Panc1 (cell line): ENCODE measurements at regions not wholly inside any gene's neighbourhood (a gene's known extent, or its start where the extent isn't known, plus 50 kb on each side); places are given as distances from the start of the nearest gene placed in this dataset.

Experiments used
- POLR2AphosphoS5 ChIP-seq: IDR thresholded peaks from 2 replicates; pipeline ENCODE4 v1.6.1; 2012; ENCODE audit warnings: mild to moderate bottlenecking, low read depth, low read length, moderate library complexity
- TF ChIP-seq, protein P1 (sequence below): fragments of 450-650 bp; IDR thresholded peaks from 2 replicates; pipeline ENCODE4 v1.5.1; 2017; ENCODE audit warnings: mild to moderate bottlenecking

DNA sequence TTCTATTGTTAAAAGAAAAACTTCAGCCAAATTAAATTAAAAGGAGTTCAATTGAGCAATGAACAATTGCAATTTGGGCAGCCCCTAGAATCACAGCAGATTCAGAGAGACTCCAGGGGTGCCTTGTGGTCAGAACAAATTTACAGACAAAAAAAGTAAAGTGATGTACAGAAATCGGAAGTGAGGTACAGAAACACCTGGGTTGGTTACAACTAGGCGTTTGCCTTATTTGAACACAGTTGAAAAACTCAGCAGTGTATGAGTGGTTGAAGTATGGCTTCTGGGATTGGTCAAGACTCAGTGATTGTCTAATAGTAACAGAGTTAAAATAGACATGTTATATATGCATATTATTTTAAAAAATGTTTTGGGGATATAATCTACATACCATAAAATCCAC, 98.5 kb upstream of the ZSWIM2 start:
- TF ChIP-seq, protein P1, sequence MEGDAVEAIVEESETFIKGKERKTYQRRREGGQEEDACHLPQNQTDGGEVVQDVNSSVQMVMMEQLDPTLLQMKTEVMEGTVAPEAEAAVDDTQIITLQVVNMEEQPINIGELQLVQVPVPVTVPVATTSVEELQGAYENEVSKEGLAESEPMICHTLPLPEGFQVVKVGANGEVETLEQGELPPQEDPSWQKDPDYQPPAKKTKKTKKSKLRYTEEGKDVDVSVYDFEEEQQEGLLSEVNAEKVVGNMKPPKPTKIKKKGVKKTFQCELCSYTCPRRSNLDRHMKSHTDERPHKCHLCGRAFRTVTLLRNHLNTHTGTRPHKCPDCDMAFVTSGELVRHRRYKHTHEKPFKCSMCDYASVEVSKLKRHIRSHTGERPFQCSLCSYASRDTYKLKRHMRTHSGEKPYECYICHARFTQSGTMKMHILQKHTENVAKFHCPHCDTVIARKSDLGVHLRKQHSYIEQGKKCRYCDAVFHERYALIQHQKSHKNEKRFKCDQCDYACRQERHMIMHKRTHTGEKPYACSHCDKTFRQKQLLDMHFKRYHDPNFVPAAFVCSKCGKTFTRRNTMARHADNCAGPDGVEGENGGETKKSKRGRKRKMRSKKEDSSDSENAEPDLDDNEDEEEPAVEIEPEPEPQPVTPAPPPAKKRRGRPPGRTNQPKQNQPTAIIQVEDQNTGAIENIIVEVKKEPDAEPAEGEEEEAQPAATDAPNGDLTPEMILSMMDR = no peak
- no peak for TF ChIP-seq POLR2AphosphoS5
